GM23338 (cell line): ENCODE measurements at regions not wholly inside any gene's neighbourhood (a gene's known extent, or its start where the extent isn't known, plus 50 kb on each side); places are given as distances from the start of the nearest gene placed in this dataset.

Source experiments
- ATAC-seq: fragments of 200-7000 bp; cut with Tn5 transposase; 3 replicates; pipeline ENCODE4 v1.9.1; 2020
- DNase-seq: peaks from one replicate; pipeline ENCODE4 v3.0.0-alpha.2; 2015; ENCODE audit warnings: low spot score
- H2AFZ ChIP-seq: fragments of 200-600 bp; sonication (generic); 2 replicates; pipeline ENCODE4 v1.8.0; 2016; ENCODE audit warnings: antibody characterized with exemption, mild to moderate bottlenecking, moderate library complexity
- H3F3A ChIP-seq: fragments of 200-600 bp; sonication (generic); replicated peaks from 2 replicates; pipeline ENCODE4 v1.8.0; 2017; ENCODE audit warnings: antibody characterized with exemption, mixed run types, low read depth
- H3K27ac ChIP-seq: fragments of 200-600 bp; sonication (generic); 2 replicates; pipeline ENCODE4 v1.6.1; 2016; ENCODE audit warnings: low read depth
- H3K27me3 ChIP-seq: fragments of 200-600 bp; sonication (generic); 2 replicates; pipeline ENCODE4 v1.8.0; 2016; ENCODE audit warnings: mild to moderate bottlenecking, mixed run types, moderate library complexity; ENCODE audit not compliant: insufficient read depth
- H3K36me3 ChIP-seq: fragments of 200-600 bp; sonication (generic); 2 replicates; pipeline ENCODE4 v1.8.0; 2016; ENCODE audit warnings: mild to moderate bottlenecking; ENCODE audit not compliant: insufficient read depth
- H3K4me1 ChIP-seq: fragments of 200-600 bp; sonication (generic); 2 replicates; pipeline ENCODE4 v1.8.0; 2016; ENCODE audit warnings: mild to moderate bottlenecking, moderate library complexity; ENCODE audit not compliant: insufficient read depth
- H3K4me2 ChIP-seq: fragments of 200-600 bp; sonication (generic); 2 replicates; pipeline ENCODE4 v1.7.1; 2017; ENCODE audit warnings: mixed run types
- H3K4me3 ChIP-seq: fragments of 200-600 bp; sonication (generic); 2 replicates; pipeline ENCODE4 v1.6.1; 2016; ENCODE audit warnings: mixed run types
- H3K79me2 ChIP-seq: fragments of 200-600 bp; sonication (generic); replicated peaks from 2 replicates; pipeline ENCODE4 v1.8.0; 2017; ENCODE audit warnings: mild to moderate bottlenecking; ENCODE audit not compliant: insufficient read depth
- H3K9me2 ChIP-seq: fragments of 200-600 bp; sonication (generic); 2 replicates; pipeline ENCODE4 v1.8.0; 2017; ENCODE audit not compliant: insufficient read depth
- H4K20me1 ChIP-seq: fragments of 200-600 bp; sonication (generic); replicated peaks from 2 replicates; pipeline ENCODE4 v1.8.0; 2017; ENCODE audit warnings: mild to moderate bottlenecking; ENCODE audit not compliant: insufficient read depth
- H3K27ac Mint-ChIP-seq: 2 replicates; pipeline ENCODE4 v1.8.0; 2020; ENCODE audit warnings: inconsistent platforms, mild to moderate bottlenecking, moderate library complexity, mixed read lengths
- H3K27me3 Mint-ChIP-seq: 3 replicates; pipeline ENCODE4 v1.8.0; 2022; ENCODE audit warnings: low read depth, mild to moderate bottlenecking, moderate library complexity, mixed read lengths, inconsistent platforms; ENCODE audit not compliant: insufficient read depth, poor library complexity
- H3K36me3 Mint-ChIP-seq: 3 replicates; pipeline ENCODE4 v1.8.0; 2021; ENCODE audit warnings: low read depth, mild to moderate bottlenecking, inconsistent platforms, moderate library complexity, mixed read lengths
- H3K4me1 Mint-ChIP-seq: 3 replicates; pipeline ENCODE4 v1.8.0; 2020; ENCODE audit warnings: mild to moderate bottlenecking, inconsistent platforms, mixed read lengths
- H3K4me3 Mint-ChIP-seq: 3 replicates; pipeline ENCODE4 v1.8.0; 2021; ENCODE audit warnings: moderate library complexity, mild to moderate bottlenecking, inconsistent platforms, mixed read lengths
- H3K9me3 Mint-ChIP-seq: 3 replicates; pipeline ENCODE4 v1.8.0; 2020; ENCODE audit warnings: moderate library complexity, mild to moderate bottlenecking, inconsistent platforms, mixed read lengths
- CREB1 ChIP-seq: fragments of 250-450 bp; sonication (Bioruptor Pico); IDR thresholded peaks from 2 replicates; pipeline ENCODE4 v1.5.0; 2020; ENCODE audit warnings: low read depth, mild to moderate bottlenecking, moderate library complexity
- ETS1 ChIP-seq: IDR thresholded peaks from 2 replicates; pipeline ENCODE4 v1.6.1; 2016; ENCODE audit warnings: antibody characterized with exemption
- EZH2 ChIP-seq: fragments of 200-600 bp; sonication (generic); IDR thresholded peaks from one replicate; pipeline ENCODE4 v1.8.0; 2017; ENCODE audit warnings: antibody characterized with exemption, mild to moderate bottlenecking, low read depth; ENCODE audit not compliant: unreplicated experiment
- EZH2phosphoT487 ChIP-seq: fragments of 200-600 bp; sonication (generic); IDR thresholded peaks from one replicate; pipeline ENCODE4 v1.8.1; 2018; ENCODE audit warnings: antibody characterized with exemption; ENCODE audit not compliant: unreplicated experiment
- JUNB ChIP-seq: IDR thresholded peaks from one replicate; pipeline ENCODE4 v1.6.1; 2016; ENCODE audit warnings: antibody characterized with exemption; ENCODE audit not compliant: unreplicated experiment
- NANOG ChIP-seq: IDR thresholded peaks from 2 replicates; pipeline ENCODE4 v1.6.1; 2016; ENCODE audit warnings: antibody characterized with exemption, borderline replicate concordance
- POLR2AphosphoS5 ChIP-seq: IDR thresholded peaks from 2 replicates; pipeline ENCODE4 v1.6.1; 2016; ENCODE audit warnings: antibody characterized with exemption, low read depth
- REST ChIP-seq: IDR thresholded peaks from one replicate; pipeline ENCODE4 v1.6.1; 2018; ENCODE audit warnings: antibody characterized with exemption; ENCODE audit not compliant: unreplicated experiment
- STAT1 ChIP-seq: IDR thresholded peaks from one replicate; pipeline ENCODE4 v1.6.1; 2016; ENCODE audit warnings: antibody characterized with exemption; ENCODE audit not compliant: unreplicated experiment
- ZNF114 ChIP-seq: fragments of 250-450 bp; sonication (Bioruptor Pico); IDR thresholded peaks from 2 replicates; pipeline ENCODE4 v1.5.0; 2020; ENCODE audit warnings: mild to moderate bottlenecking, moderate library complexity
- ZNF331 ChIP-seq: fragments of 250-450 bp; sonication (Bioruptor Pico); IDR thresholded peaks from 2 replicates; pipeline ENCODE4 v1.5.0; 2020; ENCODE audit warnings: low read depth, mild to moderate bottlenecking, moderate library complexity
- TF ChIP-seq, protein P1 (sequence below): fragments of 250-450 bp; sonication (Bioruptor Pico); IDR thresholded peaks from 2 replicates; pipeline ENCODE4 v1.5.0; 2020; ENCODE audit warnings: mild to moderate bottlenecking, moderate library complexity
- TF ChIP-seq, protein P2 (sequence below), 2 experiments: fragments of 200-600 bp in 1 of 2; sonication (generic) in 1 of 2; conservative IDR thresholded peaks; 2 replicates each; pipeline versions ENCODE4 v1.5.1 to v1.6.1; 2016 to 2017; ENCODE audit warnings: antibody characterized with exemption in 2 of 2, low read depth in 2 of 2, mild to moderate bottlenecking in 2 of 2, moderate library complexity in 1 of 2

- Histone ChIP-seq H4K20me1 (no peaks in the 10 kb centered on the region), H3K4me3 (no peak overlapping the region), H3K36me3 (no peaks in the 10 kb centered on the region), H3K4me2 (no peak overlapping the region), H3K27ac (no peak overlapping the region), H3K9me2 (peaks cover 13% of the 10 kb centered on the region; the same call in 1 of the 2 replicates), H3F3A (no peaks in the 10 kb centered on the region), H3K27me3 (no peaks in the 10 kb centered on the region), H2AFZ (no peak overlapping the region), H3K4me1 (peaks cover 18% of the 10 kb centered on the region), H3K79me2 (no peaks in the 10 kb centered on the region)
- ATAC-seq (no peak), DNase-seq (no peak)
- Mint-ChIP-seq H3K27ac (no peak overlapping the region), H3K27me3 (peaks cover 2% of the 10 kb centered on the region), H3K36me3 (no peaks in the 10 kb centered on the region), H3K4me1 (peaks cover 20% of the 10 kb centered on the region), H3K9me3 (no peaks in the 10 kb centered on the region), H3K4me3 (no peak overlapping the region)
- TF ChIP-seq ZNF114 (CRISPR knock-in tag) = no peak
- TF ChIP-seq, protein P1, sequence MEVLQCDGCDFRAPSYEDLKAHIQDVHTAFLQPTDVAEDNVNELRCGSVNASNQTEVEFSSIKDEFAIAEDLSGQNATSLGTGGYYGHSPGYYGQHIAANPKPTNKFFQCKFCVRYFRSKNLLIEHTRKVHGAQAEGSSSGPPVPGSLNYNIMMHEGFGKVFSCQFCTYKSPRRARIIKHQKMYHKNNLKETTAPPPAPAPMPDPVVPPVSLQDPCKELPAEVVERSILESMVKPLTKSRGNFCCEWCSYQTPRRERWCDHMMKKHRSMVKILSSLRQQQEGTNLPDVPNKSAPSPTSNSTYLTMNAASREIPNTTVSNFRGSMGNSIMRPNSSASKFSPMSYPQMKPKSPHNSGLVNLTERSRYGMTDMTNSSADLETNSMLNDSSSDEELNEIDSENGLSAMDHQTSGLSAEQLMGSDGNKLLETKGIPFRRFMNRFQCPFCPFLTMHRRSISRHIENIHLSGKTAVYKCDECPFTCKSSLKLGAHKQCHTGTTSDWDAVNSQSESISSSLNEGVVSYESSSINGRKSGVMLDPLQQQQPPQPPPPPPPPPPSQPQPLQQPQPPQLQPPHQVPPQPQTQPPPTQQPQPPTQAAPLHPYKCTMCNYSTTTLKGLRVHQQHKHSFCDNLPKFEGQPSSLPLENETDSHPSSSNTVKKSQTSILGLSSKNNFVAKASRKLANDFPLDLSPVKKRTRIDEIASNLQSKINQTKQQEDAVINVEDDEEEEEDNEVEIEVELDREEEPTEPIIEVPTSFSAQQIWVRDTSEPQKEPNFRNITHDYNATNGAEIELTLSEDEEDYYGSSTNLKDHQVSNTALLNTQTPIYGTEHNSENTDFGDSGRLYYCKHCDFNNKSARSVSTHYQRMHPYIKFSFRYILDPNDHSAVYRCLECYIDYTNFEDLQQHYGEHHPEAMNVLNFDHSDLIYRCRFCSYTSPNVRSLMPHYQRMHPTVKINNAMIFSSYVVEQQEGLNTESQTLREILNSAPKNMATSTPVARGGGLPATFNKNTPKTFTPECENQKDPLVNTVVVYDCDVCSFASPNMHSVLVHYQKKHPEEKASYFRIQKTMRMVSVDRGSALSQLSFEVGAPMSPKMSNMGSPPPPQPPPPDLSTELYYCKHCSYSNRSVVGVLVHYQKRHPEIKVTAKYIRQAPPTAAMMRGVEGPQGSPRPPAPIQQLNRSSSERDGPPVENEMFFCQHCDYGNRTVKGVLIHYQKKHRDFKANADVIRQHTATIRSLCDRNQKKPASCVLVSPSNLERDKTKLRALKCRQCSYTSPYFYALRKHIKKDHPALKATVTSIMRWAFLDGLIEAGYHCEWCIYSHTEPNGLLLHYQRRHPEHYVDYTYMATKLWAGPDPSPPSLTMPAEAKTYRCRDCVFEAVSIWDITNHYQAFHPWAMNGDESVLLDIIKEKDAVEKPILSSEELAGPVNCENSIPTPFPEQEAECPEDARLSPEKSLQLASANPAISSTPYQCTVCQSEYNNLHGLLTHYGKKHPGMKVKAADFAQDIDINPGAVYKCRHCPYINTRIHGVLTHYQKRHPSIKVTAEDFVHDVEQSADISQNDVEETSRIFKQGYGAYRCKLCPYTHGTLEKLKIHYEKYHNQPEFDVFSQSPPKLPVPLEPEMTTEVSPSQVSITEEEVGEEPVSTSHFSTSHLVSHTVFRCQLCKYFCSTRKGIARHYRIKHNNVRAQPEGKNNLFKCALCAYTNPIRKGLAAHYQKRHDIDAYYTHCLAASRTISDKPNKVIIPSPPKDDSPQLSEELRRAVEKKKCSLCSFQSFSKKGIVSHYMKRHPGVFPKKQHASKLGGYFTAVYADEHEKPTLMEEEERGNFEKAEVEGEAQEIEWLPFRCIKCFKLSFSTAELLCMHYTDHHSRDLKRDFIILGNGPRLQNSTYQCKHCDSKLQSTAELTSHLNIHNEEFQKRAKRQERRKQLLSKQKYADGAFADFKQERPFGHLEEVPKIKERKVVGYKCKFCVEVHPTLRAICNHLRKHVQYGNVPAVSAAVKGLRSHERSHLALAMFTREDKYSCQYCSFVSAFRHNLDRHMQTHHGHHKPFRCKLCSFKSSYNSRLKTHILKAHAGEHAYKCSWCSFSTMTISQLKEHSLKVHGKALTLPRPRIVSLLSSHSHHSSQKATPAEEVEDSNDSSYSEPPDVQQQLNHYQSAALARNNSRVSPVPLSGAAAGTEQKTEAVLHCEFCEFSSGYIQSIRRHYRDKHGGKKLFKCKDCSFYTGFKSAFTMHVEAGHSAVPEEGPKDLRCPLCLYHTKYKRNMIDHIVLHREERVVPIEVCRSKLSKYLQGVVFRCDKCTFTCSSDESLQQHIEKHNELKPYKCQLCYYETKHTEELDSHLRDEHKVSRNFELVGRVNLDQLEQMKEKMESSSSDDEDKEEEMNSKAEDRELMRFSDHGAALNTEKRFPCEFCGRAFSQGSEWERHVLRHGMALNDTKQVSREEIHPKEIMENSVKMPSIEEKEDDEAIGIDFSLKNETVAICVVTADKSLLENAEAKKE (CRISPR knock-in tag) = no peak
- TF ChIP-seq JUNB = no peak
- no peak for TF ChIP-seq POLR2AphosphoS5
- TF ChIP-seq, protein P2, sequence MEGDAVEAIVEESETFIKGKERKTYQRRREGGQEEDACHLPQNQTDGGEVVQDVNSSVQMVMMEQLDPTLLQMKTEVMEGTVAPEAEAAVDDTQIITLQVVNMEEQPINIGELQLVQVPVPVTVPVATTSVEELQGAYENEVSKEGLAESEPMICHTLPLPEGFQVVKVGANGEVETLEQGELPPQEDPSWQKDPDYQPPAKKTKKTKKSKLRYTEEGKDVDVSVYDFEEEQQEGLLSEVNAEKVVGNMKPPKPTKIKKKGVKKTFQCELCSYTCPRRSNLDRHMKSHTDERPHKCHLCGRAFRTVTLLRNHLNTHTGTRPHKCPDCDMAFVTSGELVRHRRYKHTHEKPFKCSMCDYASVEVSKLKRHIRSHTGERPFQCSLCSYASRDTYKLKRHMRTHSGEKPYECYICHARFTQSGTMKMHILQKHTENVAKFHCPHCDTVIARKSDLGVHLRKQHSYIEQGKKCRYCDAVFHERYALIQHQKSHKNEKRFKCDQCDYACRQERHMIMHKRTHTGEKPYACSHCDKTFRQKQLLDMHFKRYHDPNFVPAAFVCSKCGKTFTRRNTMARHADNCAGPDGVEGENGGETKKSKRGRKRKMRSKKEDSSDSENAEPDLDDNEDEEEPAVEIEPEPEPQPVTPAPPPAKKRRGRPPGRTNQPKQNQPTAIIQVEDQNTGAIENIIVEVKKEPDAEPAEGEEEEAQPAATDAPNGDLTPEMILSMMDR (conservative IDR thresholded peaks at IDR 0.05; ENCODE audit: low read depth in 2 of 2) = no peak
- no peak for TF ChIP-seq ETS1
- TF ChIP-seq EZH2phosphoT487 = no peak
- no peak for TF ChIP-seq NANOG
- no peak for TF ChIP-seq STAT1
- no peak for TF ChIP-seq ZNF331 (CRISPR knock-in tag)
- no peak for TF ChIP-seq CREB1 (CRISPR knock-in tag)
- no peak for TF ChIP-seq REST
- TF ChIP-seq EZH2 = no peak
Measured at GRCh38 chr1:55707196-55707595, 492.0 kb upstream of the USP24 start.
